ENCODE measurements at regions not wholly inside any gene's neighbourhood (a gene's known extent, or its start where the extent isn't known, plus 50 kb on each side); places are given as distances from the start of the nearest gene placed in this dataset.
"Not testable (repeated sequence)": the region's sequence is repeated elsewhere in the genome, so short reads cannot be mapped to it uniquely, and the experiment has no call there.

DNA sequence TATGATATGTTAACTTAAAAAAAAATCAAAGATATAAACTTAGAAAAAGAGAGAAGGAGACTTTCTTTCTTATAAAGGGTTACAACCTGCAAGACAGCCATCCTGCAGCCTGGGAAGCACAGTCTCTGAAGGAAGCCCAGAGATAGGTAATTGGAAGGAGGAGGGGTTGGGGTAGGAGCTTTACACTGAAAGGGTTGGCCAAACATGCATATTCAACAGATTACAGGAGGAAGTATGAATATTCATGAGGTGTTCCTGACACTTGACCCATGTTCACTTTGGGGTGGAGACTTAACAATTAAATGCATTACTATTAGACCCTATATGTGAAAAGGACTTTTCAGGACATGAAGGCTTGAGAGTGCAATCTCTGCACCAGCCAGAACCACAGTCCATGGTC, 71.7 kb upstream of the CDH2 start:
- Mint-ChIP-seq H3K36me3 (ENCODE audit: low read depth) (no peaks in the 10 kb centered on the region), H3K27ac (no peak overlapping the region), H3K27me3 (no peaks in the 10 kb centered on the region), H3K9me3 (no peaks in the 10 kb centered on the region), H3K4me1 (no peaks in the 10 kb centered on the region), H3K4me3 (no peak overlapping the region)
- no peak for DNase-seq
- CTCF ChIA-PET, result no interaction called here
- POLR2A ChIA-PET, result no interaction called here

DNA sequence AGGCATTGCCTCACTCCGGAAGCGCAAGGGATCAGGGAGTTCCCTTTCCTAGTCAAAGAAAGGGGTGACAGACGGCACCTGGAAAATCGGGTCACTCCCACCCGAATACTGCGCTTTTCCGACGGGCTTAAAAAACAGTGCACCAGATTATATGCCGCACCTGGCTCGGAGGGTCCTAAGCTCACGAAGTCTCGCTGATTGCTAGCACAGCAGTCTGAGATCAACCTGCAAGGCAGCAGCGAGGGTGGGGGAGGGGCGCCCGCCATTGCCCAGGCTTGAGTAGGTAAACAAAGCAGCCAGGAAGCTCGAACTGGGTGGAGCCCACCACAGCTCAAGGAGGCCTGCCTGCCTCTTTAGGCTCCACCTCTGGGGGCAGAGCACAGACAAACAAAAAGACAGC, 63.7 kb upstream of the CDH2 start:
- H3K36me3 Mint-ChIP-seq (ENCODE audit: low read depth); H3K4me1 Mint-ChIP-seq; H3K9me3 Mint-ChIP-seq; DNase-seq; POLR2A ChIA-PET; H3K27me3 Mint-ChIP-seq; H3K4me3 Mint-ChIP-seq; CTCF ChIA-PET; H3K27ac Mint-ChIP-seq: not testable (repeated sequence)

DNA sequence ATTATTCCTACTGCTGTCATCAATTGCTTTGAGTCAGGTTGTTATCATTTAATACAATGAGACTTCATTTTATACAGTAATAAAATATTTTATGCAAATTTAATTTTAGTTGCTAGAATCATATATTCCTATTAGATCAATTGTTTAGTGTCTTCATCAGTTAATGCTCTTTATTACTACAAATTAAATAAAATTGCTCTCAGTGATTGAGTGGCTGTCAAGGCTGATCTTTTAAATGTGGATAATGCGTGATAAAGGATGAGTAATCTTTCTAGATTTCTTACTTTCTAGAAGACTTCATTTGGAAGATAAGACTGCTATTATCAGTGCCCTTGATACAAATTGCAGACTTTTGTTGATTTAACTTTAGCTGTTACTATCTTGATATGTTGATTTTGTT, 59.6 kb upstream of the CDH2 start:
- Mint-ChIP-seq H3K27ac (no peak overlapping the region), H3K27me3 (no peaks in the 10 kb centered on the region), H3K4me3 (no peak overlapping the region), H3K36me3 (ENCODE audit: low read depth) (no peaks in the 10 kb centered on the region), H3K9me3 (peaks cover 4% of the 10 kb centered on the region), H3K4me1 (no peaks in the 10 kb centered on the region)
- CTCF ChIA-PET, result no interaction called here
- no peak for DNase-seq
- POLR2A ChIA-PET, result no interaction called here
